Endodermal cell (in vitro differentiated cells): ENCODE measurements at regions not wholly inside any gene's neighbourhood (a gene's known extent, or its start where the extent isn't known, plus 50 kb on each side); places are given as distances from the start of the nearest gene placed in this dataset.

Experiments
- DNase-seq: peaks from one replicate; pipeline ENCODE4 v3.0.0-alpha.2; 2017
- H3K27ac ChIP-seq: 2 replicates; pipeline ENCODE4 v1.5.1; 2013; ENCODE audit warnings: mild to moderate bottlenecking, low read depth, low read length, moderate library complexity
- H3K27me3 ChIP-seq: 2 replicates; pipeline ENCODE4 v1.6.1; 2013; ENCODE audit warnings: mild to moderate bottlenecking, low read length, moderate library complexity; ENCODE audit not compliant: insufficient read depth, control insufficient read depth, poor library complexity, severe bottlenecking
- H3K36me3 ChIP-seq: 2 replicates; pipeline ENCODE4 v1.7.0; 2013; ENCODE audit warnings: mild to moderate bottlenecking, low read length, moderate library complexity; ENCODE audit not compliant: control insufficient read depth, insufficient read depth
- H3K4me1 ChIP-seq: one replicate; pipeline ENCODE4 v1.7.0; 2013; ENCODE audit warnings: low read length; ENCODE audit not compliant: control insufficient read depth, insufficient read depth
- H3K4me3 ChIP-seq: 2 replicates; pipeline ENCODE4 v1.5.1; 2013; ENCODE audit warnings: mild to moderate bottlenecking, low read length, moderate library complexity
- H3K9ac ChIP-seq: 2 replicates; pipeline ENCODE4 v1.6.1; 2013; ENCODE audit warnings: mild to moderate bottlenecking, low read length, moderate library complexity; ENCODE audit not compliant: poor library complexity, severe bottlenecking; ENCODE audit errors: extremely low read depth
- H3K9me3 ChIP-seq: 2 replicates; pipeline ENCODE4 v1.6.1; 2013; ENCODE audit warnings: mild to moderate bottlenecking, low read length, moderate library complexity; ENCODE audit not compliant: control insufficient read depth
- H3K27ac Mint-ChIP-seq: 2 replicates; pipeline ENCODE4 v1.8.0; 2020; ENCODE audit warnings: mixed read lengths
- H3K27me3 Mint-ChIP-seq: 2 replicates; pipeline ENCODE4 v1.8.0; 2021; ENCODE audit warnings: mild to moderate bottlenecking, mixed read lengths; ENCODE audit not compliant: insufficient read depth
- H3K36me3 Mint-ChIP-seq: 2 replicates; pipeline ENCODE4 v1.8.0; 2020; ENCODE audit warnings: low read depth, mixed read lengths
- H3K4me1 Mint-ChIP-seq: 2 replicates; pipeline ENCODE4 v1.8.0; 2020; ENCODE audit warnings: mixed read lengths
- H3K4me3 Mint-ChIP-seq: 2 replicates; pipeline ENCODE4 v1.8.0; 2020; ENCODE audit warnings: mild to moderate bottlenecking, moderate library complexity, mixed read lengths
- H3K9me3 Mint-ChIP-seq: 2 replicates; pipeline ENCODE4 v1.8.0; 2020; ENCODE audit warnings: mild to moderate bottlenecking, mixed read lengths
- CTCF ChIP-seq: fragments of 200-600 bp; sonication (generic); conservative IDR thresholded peaks from 2 replicates; pipeline ENCODE4 v1.5.0; 2021; ENCODE audit warnings: antibody characterized with exemption, mild to moderate bottlenecking
- WGBS, 2 experiments: methylation state at CpG; one replicate each; pipeline versions ENCODE4 v1.1.5 to v1.1.7; 2013; ENCODE audit warnings: missing lambda C conversion rate in 2 of 2, mixed read lengths in 1 of 2; ENCODE audit not compliant: insufficient coverage in 1 of 2, insufficient read length in 1 of 2; 5-methylcytosine and 5-hydroxymethylcytosine counted together

GRCh38 chr6:108793516-108794251 lies 54.5 kb upstream of the ARMC2 start:
- H3K27me3 ChIP-seq: no peaks in the 10 kb centered on the region
- no peaks in the 10 kb centered on the region for H3K4me1 ChIP-seq
- H3K9ac ChIP-seq: no peak overlapping the region
- H3K9me3 Mint-ChIP-seq: peaks cover 7% of the 10 kb centered on the region
- H3K27ac Mint-ChIP-seq: no peak overlapping the region
- no peak overlapping the region for H3K4me3 Mint-ChIP-seq
- no peak for TF ChIP-seq CTCF
- H3K4me1 Mint-ChIP-seq: peaks cover 12% of the 10 kb centered on the region
- no peaks in the 10 kb centered on the region for H3K27me3 Mint-ChIP-seq
- H3K4me3 ChIP-seq: no peak overlapping the region
- H3K36me3 ChIP-seq: no peaks in the 10 kb centered on the region
- WGBS, 2 experiments: 91 to 92% methylated on average over 1 to 5 of the region's 5 CpGs
- no peak for DNase-seq
- H3K36me3 Mint-ChIP-seq: no peaks in the 10 kb centered on the region
- no peak overlapping the region for H3K27ac ChIP-seq
- H3K9me3 ChIP-seq: peaks cover 8% of the 10 kb centered on the region

GRCh38 chr6:108795122-108795521 lies 53.1 kb upstream of the ARMC2 start:
- H3K27ac Mint-ChIP-seq: no peak overlapping the region

GRCh38 chr6:108795814-108796213 lies 52.4 kb upstream of the ARMC2 start:
- H3K27me3 ChIP-seq: no peaks in the 10 kb centered on the region
- H3K9me3 ChIP-seq: no peaks in the 10 kb centered on the region
- no peaks in the 10 kb centered on the region for H3K9me3 Mint-ChIP-seq
- no peaks in the 10 kb centered on the region for H3K36me3 Mint-ChIP-seq
- no peak for TF ChIP-seq CTCF
- no peak overlapping the region for H3K27ac ChIP-seq
- no peaks in the 10 kb centered on the region for H3K4me1 ChIP-seq
- H3K36me3 ChIP-seq: no peaks in the 10 kb centered on the region
- no peak overlapping the region for H3K4me3 ChIP-seq
- no peak for DNase-seq
- no peaks in the 10 kb centered on the region for H3K27me3 Mint-ChIP-seq
- peaks cover 14% of the 10 kb centered on the region for H3K4me1 Mint-ChIP-seq
- H3K9ac ChIP-seq: no peak overlapping the region
- no peak overlapping the region for H3K4me3 Mint-ChIP-seq
- H3K27ac Mint-ChIP-seq: no peak overlapping the region
- 98% methylated on average over 5 of the region's 5 CpGs; no CpG with 5 or more reads in 1 of the 2 experiments for WGBS, 2 experiments

More at GRCh38 chr6:108795122-108795521, 53.1 kb upstream of the ARMC2 start:
- TF ChIP-seq CTCF: no peak
- no peaks in the 10 kb centered on the region for H3K27me3 ChIP-seq
- Mint-ChIP-seq H3K9me3 (no peaks in the 10 kb centered on the region), H3K4me1 (peaks cover 14% of the 10 kb centered on the region), H3K36me3 (no peaks in the 10 kb centered on the region), H3K4me3 (no peak overlapping the region), H3K27me3 (no peaks in the 10 kb centered on the region)
- no peak for DNase-seq
- H3K9me3 ChIP-seq: no peaks in the 10 kb centered on the region
- H3K4me1 ChIP-seq: no peaks in the 10 kb centered on the region
- no peak overlapping the region for H3K27ac ChIP-seq
- H3K9ac ChIP-seq: no peak overlapping the region
- WGBS, 2 experiments: 80 to 90% methylated on average over 2 of the region's 3 CpGs
- H3K36me3 ChIP-seq: no peaks in the 10 kb centered on the region
- H3K4me3 ChIP-seq: no peak overlapping the region
